ENCODE measurements at regions not wholly inside any gene's neighbourhood (a gene's known extent, or its start where the extent isn't known, plus 50 kb on each side); places are given as distances from the start of the nearest gene placed in this dataset.
A peak's percentile ranks its signal among the peaks of the same experiment; 100 is the strongest.

DNA sequence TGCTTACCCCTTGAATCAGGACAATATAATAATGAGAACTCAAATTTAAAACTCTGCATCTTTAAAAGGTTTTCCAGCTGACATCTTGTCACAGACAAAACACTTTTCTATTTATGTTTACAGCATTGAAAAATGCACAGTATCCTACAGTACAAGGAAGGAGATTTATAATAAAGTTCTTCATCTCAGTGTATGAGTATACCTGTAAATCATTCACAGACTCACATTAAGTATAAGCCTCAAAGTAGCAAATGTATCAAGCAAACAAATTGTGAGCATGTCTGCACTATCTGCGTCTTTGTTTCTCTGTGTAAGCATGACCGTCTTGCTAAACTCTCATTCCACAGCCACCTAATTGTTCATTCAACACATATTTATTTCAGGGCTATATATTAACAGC lies 52.8 kb downstream of the PPP1R2C start:
- DNase-seq (ENCODE audit: low read depth in 2 of 2), result no peak

DNA sequence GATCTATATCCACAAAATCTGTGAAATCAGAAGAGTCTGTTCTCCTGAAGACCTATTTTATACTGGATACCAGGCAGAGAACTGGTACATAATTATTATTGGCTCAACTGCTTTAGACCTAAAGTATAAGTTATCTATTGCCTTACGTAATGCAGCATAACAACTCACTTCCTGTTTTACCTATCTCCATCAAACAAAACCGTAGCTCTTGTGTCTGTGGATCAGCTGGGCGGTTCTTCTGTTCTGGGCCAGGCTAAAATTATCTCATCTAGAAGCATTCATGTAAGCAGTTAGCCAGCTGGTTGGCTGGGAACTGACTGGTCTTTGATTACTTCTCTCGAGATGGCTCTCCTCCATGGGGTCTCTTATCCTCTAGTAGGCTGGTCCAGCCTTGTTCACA lies 57.8 kb downstream of the PPP1R2C start:
- no peak for DNase-seq (ENCODE audit: low read depth in 2 of 2)

DNA sequence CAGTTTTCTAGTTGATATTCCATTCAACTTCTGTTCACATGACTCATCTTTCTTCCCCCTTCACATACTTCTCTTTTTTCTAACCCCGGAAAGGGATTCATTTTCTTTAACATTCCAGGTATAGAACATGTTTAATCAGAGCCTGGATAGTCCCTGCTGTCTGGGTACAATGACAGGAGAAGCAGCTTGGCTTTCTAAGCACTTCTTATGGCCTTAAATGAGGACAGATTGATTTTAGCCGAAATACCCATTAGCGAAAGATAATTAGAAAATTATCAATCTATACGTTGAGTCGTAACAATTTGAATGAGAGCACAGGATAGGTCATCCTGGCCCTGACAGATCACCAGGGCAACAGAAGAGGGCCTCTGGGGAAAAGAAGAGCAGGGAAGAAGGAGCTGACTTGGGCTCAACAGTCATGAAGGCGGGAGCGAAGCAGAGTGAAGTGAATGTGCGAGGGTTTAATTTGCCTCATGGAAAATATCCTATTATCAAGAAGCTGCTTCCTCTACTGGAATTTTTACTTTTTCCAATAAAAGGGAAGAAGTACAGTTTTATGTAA lies 62.2 kb downstream of the PPP1R2C start:
- DNase-seq (ENCODE audit: low read depth in 2 of 2), result no peak

DNA sequence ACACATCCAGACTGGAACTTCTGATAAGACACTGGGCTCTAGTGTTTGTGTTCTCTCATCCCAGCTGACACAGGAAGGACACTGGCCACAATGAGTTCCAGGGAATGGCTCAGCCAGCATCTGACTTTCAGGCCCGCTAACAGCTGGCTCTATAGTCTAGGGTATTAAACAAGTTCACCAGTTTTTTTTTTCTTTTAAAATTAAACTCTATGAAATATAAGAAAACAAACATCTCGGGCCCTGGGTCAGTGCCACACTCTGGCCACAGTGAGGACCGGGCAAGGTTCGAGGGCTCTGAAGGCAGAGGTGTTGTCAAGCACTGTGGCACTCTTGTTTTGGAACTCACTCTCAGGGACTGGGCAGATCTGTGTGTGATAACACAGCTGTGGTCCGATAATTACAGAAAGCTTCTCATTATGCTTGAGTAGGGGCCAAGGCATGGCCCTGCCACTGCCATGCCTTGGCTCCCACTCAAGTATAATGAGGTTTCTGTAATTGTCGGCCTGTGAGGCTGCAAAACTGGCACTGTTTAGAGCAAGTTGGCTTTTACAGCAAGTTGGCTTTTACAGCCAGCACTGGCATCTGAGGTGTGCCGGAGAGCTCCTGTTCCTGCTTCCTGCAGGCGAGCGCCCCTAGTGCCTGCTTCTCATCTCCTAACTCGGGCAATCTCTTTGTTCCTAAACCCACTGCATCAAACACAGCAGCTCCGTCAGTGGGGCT lies 62.8 kb downstream of the PPP1R2C start:
- no peak for DNase-seq (ENCODE audit: low read depth in 2 of 2)

DNA sequence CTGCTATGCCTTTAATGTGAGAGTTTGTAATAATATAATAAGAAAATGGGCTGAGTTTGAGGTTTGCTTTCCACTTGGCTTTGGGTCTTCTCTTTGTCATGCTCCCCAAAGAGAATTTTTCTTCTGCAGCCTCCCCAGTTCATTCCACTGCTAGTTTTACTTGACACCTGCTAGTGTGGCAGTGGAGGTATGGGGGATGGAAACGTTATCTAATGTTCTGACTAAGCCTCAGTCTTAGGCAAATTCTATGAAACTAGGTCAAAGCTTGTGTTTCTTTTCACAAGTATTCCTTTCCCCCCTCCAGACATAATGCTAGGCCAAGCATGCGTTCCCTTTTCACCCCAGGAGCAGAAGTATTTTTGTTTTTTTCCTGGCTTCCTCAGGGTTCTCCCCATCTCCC lies 67.5 kb downstream of the PPP1R2C start:
- DNase-seq (ENCODE audit: low read depth in 2 of 2), result no peak

DNA sequence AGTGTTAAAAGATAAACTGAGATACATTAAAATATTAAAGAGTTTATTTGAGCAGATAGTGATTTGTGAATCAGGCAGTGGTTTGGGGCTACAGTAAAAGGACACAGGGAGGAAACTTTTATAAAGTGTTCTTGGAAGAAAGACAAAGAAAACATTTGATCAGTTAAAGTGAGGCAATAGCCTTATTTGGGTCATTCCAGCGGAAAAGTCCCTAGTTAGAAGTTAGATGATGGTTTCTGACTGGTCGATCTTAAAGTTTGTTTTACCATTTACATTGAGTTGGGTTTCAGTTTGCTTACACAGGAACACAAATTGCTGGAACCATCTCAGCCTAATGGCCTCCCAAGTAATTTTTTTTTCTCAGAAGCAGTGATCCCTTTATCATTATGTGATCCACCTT lies 69.7 kb downstream of the PPP1R2C start:
- DNase-seq (ENCODE audit: low read depth in 2 of 2), result no peak

DNA sequence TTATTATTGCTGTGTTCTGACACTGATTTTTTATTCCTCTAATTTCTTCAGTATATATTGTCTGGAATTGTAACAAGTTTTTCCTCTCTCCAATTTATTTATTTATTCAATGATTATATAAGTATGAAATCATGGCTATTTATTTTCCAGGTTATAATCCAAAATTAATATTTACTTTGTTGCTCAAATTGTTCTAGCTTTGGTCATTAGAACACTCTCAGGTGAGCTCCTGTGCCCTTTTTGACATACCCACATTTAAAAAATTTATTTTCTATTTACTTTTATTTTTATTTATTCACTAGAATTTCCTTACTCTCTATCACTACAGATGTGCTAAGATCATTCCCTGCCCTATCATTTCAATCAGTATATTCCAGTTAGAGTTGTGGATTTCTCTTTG lies 70.2 kb downstream of the PPP1R2C start:
- no peak for DNase-seq (ENCODE audit: low read depth in 2 of 2)

DNA sequence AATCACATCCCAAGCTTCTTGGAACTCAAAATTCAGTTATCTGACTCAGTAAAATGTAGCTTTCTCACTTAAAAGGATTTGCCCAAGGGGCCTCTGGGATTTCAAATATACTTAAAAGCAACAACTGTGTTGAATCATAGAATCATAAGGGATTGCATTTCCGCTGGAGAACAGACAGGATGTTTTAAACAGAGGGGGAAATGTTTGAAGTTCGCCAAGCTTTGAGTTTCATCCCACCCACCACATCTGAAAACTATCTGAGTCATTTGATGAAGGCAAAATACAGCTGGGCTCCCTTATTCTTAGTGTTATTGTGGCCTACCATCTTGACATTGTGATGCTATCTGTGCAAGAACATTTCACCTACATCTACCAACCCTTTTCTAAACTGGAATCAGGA lies 73.5 kb downstream of the PPP1R2C start:
- DNase-seq (ENCODE audit: low read depth in 2 of 2), result peak; percentile 13 to 18

DNA sequence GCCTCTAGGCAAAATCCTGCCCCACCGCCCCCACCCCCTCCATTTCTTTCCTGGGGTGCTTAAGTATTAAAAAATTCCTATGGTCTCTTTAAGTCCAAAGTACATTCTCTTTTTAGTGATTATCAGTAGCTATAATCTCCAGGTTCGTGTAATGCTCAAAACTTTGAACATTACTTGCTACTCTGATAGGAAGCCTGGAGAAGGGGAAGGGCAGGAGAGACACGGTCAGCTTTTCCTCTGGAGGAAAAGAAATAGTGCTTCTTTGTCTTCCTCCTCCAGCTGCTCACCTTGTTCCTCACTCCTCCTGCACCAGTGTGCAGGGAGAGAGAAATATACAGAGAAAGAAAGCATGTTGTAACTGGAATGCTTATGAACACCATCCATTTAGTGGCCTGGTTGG lies 80.4 kb downstream of the PPP1R2C start:
- no peak for DNase-seq (ENCODE audit: low read depth in 2 of 2)

DNA sequence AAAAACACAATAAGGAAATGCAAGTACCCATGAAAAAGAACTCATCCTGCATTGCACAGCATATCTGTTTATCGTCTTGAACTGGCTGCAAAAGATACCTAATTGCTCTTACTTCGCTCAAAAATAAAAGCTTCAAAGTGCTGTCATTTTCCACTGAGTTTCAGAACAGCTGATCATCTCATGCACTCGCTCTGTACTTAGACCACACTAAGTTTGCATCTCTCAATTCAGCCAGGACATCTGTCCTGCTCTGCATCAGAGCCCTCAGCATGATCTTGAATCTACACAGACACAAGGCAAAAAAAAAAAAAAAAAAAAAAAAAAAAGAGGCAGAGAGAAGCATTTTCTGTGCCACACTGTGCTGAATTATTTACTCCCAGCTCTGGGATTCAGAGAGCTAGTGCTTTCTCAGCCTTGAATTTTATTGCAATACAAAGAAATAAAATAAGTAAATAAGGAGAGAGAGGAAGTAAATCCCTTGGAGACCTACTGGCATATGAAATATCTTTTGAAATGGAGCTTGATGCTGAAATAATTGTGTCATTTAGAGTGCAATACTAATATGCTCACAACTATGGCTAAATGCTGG lies 81.3 kb downstream of the PPP1R2C start:
- no peak for DNase-seq (ENCODE audit: low read depth in 2 of 2)

DNA sequence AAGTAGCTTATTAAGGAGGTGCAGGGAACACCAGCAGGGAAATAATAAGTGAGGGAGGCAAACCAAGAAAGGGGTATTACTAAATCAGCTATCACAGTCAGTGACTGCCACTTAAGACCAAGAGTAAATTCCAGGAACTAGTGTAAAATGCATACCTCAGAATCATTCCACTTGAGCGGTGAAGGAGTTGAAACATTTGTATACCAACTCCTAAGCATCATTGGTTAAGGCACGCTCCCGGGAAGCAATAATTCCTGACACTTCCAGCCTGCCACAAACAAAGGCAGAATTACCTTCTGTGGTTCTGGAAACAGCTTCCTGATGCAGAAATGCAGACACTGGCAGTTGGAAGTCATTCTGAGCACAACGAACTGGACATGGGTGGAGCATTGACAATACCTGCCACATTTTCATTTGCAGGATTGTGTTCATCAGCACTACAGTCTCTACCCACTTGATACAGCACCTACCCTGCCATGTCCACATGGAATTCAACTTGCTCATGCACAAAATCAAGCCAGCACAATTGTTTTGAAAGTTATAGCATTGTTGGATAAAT lies 82.1 kb downstream of the PPP1R2C start:
- DNase-seq (ENCODE audit: low read depth in 2 of 2), result no peak

DNA sequence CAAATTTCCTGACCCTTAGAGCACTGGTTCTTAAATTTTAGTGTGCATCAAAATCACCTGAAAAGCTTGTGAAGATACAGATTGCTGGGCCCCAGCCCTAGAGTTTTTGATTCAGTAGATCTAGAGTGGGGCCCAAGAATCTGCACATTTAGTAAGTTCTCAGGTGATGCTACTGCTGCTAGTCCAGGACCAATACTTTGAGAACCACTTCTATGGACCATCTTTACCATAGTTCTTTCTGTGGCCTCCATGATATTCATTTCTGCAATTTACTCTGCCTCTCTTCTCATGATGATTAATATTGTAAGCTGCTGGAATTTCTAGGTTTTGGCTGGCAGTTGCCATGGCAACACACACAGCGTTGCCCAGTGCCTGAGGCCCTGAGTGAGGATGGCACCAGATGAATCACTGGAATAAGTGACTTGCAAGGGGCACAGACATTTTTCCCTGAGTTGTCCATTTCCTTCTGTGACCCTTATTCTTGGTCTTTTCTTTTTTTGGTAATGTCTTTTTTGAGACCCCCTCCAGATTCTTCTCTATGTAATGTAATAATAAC lies 83.6 kb downstream of the PPP1R2C start:
- DNase-seq (ENCODE audit: low read depth in 2 of 2), result no peak

DNA sequence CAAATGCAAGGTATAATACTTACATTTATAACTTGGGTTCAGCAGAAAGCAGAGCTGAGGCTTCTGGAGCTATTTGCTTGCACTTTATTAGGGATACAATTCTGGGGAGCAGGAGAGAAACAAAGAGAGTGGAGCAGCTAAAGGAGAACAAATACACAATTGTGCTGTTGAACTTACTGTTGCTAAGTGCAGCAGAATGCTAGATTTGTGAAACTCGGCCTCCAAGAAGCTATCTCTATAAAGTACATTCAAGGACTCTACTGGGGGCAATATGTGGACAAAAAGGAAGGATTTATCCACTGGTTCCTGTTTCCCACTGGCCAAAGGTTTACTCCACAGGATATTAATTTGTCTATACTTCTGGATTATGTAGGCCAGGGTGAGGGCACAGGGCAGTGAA lies 86.8 kb downstream of the PPP1R2C start:
- DNase-seq (ENCODE audit: low read depth in 2 of 2), result no peak

DNA sequence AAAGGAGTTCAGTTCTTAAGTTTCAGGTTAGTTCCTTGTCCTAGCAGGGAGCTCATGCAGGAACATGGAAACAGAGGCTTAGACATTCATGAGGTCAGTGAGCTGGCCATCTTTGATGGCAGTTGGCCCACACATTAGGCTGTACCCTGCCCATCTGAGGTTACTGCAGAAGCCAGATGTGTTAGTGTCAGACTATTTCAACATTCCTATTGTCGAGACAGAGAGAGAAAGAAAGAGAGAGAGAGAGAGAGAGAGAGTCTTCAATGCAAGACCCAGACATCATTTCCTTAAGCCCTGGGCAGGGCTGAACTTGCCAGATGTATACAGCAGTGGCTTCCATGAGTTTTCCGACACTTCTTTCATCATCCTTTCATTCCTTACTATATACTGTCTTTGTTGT lies 91.3 kb downstream of the PPP1R2C start:
- no peak for DNase-seq (ENCODE audit: low read depth in 2 of 2)

DNA sequence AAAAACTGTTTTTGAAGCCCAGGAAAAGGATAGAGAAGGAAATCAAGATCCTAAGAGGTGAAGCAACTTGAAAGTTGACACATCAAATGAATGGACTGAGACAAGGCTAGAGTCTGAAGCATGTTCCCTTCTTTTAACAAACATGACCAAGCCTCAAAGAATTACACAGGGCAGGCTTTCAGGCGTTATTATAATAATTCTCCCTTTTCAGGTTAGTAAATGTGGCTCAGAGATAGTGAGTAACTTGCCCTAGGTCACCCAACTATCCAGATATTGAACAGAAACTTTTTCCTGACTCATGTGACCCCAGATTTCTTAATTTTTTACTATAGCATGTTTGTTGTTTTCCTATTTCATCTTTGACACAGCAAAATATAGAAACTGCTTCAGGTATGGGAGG lies 91.7 kb downstream of the PPP1R2C start:
- DNase-seq (ENCODE audit: low read depth in 2 of 2), result no peak

DNA sequence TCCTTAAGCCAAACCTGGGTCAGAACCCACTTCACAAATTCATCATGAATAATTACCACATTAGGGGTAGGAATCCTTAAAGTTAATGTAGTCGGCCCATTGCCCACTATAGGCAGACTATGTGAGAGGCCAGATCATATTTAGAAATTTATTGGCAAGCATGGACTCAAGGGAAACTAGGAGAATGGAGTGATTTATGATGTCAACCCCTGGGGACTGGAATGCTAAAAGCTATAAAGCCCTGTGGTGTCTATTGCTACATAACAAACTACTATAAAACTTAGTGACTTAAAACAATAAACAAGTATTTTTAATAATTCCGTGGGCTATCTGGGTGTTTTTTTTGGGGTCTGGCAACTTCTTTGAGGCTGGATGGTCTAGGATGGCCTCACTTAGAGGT lies 93.9 kb downstream of the PPP1R2C start:
- DNase-seq (ENCODE audit: low read depth in 2 of 2), result no peak

DNA sequence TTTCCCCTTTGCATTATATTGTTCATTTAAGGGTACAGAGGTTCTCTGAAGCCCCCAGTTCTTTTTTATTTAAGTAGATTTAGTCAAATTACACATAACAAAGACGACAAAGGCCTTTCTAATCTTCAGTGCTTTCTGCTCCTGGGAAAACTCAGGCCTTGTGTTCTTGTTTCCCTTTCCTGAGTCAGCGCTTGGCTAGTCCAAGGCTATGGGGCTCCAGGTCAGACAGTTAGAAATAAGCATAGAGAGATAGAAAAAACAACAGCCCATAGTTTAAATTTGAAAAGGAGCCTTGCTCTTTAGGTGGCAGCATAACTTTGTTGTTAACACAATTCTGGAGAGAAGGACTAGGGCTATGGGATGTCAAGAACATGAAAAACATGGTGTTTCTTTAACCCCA lies 97.3 kb downstream of the PPP1R2C start:
- no peak for DNase-seq (ENCODE audit: low read depth in 2 of 2)

DNA sequence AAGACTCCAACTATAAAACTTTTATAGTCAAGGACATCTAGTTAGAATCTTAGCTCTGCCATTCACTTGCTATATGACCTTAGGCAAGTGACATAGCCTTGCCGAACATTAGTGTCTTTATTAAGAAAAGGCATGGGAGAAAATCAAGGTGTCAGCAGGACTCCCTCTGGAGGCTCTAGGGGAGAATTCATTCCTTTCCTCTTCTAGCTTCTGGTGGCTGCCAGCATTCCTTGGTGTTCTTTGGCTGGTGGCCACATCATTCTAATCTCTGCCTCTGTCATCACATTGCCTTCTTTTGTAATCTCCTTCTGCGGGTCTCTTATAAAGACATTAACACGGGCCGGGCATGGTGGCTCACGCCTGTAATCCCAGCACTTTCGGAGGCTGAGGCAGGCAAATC lies 99.8 kb downstream of the PPP1R2C start:
- DNase-seq (ENCODE audit: low read depth in 2 of 2), result no peak

DNA sequence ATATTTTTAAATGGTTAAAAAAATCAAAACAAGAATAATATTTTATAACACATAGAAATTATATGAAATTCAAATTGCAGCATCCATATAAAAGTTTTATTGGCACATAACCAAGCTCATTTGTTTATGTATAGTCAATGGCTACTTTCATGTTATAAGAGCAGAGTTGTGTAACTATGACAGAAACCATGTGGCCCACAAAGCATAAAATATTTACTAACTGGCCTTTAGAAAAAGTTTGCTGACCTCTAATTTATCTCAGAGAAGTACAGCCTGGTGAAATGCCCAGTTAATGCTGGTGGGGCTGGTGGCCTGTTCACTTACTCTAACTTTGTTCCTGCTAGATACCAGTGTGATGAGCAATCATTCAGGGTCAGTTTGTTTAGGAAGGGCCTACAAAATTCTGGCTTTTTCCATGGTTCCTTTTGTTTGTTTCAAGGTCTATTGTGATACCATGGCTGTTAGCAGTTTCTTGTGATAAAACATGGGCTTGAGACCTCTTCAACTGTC lies 104.6 kb downstream of the PPP1R2C start:
- DNase-seq (ENCODE audit: low read depth in 2 of 2), result no peak

DNA sequence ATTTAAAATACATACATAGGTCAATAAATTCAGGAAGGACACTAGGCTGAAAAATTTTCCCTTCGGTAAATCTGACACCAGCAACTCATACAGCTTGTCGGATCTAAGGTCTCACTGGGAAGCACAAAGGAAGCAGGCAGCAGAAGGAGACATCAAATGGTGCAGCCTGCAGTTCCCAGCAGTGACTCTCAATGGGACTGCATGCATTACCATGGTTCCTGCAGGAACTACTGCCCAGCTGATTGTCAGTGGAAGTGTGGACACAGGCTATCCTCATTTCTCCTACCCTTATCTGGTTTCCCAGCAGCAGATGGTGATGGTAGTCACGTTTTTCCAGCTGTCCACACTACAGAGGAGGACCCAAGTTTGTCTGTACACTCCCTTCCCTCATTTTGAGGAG lies 113.3 kb downstream of the PPP1R2C start:
- DNase-seq (ENCODE audit: low read depth in 2 of 2), result no peak

DNA sequence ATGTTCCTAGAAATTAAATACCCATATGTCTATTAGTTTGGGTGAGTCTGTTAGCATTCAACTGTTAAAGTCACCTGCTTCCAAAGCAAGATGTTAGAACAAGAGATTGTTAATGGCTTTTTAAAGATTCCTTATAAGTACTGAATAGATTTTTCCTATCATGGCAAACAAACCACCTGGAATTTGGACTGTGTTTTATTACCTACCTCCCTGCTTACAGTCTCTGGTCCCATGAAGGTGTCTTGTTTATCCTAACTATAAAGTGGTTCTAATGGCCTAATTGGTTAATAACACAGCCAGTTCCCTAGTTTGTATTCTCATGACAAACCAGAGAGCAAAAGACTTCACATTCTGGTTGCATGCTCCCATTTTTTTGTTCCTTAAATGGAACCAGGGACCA lies 149.5 kb downstream of the PPP1R2C start:
- no peak for DNase-seq (ENCODE audit: low read depth in 2 of 2)

DNA sequence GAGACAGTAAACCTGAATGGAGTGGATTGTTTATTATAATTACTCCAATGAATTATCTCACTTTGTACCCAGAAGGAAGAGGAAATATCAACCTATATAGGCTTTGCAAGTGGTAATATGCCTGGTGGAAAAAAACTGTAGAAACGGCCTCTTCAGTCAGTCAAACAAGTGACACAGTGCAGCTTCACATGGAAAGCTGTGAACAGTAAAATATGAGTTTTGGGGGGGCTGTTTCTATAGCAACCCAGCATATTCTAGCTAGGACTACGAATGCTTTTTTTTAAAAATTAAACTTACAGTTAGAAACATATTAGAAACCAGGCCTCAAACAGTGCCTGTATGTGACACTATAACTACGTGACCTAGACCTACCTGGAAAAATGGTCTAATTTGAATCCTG lies 150.1 kb downstream of the PPP1R2C start:
- DNase-seq (ENCODE audit: low read depth in 2 of 2), result no peak

DNA sequence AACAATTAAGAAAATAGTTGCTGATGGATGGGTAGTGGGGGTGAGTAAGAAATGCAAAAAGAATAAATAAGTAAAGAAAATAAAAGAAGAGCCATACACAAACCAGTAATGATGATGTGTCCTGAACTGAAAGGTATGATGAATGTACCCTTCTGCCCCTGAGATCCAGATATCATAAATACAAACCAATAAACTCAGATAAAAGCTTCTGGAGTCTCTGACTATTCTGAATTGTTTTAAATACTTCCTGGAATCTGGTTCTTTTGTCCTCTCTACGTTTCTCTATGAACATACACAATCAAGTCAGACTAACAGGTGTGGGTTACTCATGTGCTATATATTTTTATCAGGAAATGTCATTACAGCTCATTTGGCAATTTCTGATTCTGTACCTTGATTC lies 153.4 kb downstream of the PPP1R2C start:
- DNase-seq (ENCODE audit: low read depth in 2 of 2), result no peak

All from fibroblast of skin of left quadriceps (primary cell).